ENCODE measurements at regions not wholly inside any gene's neighbourhood (a gene's known extent, or its start where the extent isn't known, plus 50 kb on each side); places are given as distances from the start of the nearest gene placed in this dataset.

GRCh38 chr3:157914882-157915281 lies 191.3 kb downstream of the SHOX2 start:
- TF ChIP-seq SUZ12 (IDR thresholded peaks at IDR 0.05; ENCODE audit: extremely low read depth, insufficient read depth, insufficient read length): no peak
- no peak for TF ChIP-seq YY1 (IDR thresholded peaks at IDR 0.05; ENCODE audit: insufficient read depth, insufficient read length)

All from NT2/D1 (cell line).